Mesothelial cell of epicardium (in vitro differentiated cells): ENCODE measurements at regions not wholly inside any gene's neighbourhood (a gene's known extent, or its start where the extent isn't known, plus 50 kb on each side); places are given as distances from the start of the nearest gene placed in this dataset.

Source experiments
- DNase-seq, 2 experiments: peaks; one replicate each; pipeline ENCODE4 v3.0.0; 2021; ENCODE audit warnings: low spot score in 2 of 2; ENCODE audit not compliant: unreplicated experiment in 2 of 2
- H3K27ac Mint-ChIP-seq: 2 replicates; pipeline ENCODE4 v1.8.0; 2021; ENCODE audit warnings: mixed read lengths
- H3K27me3 Mint-ChIP-seq: 2 replicates; pipeline ENCODE4 v1.8.0; 2021; ENCODE audit warnings: low read depth, mixed read lengths
- H3K36me3 Mint-ChIP-seq: 2 replicates; pipeline ENCODE4 v1.8.0; 2021; ENCODE audit warnings: mixed read lengths
- H3K4me1 Mint-ChIP-seq: 2 replicates; pipeline ENCODE4 v1.8.0; 2021; ENCODE audit warnings: mixed read lengths
- H3K4me3 Mint-ChIP-seq: 2 replicates; pipeline ENCODE4 v1.8.0; 2021; ENCODE audit warnings: mild to moderate bottlenecking, moderate library complexity, mixed read lengths
- H3K9me3 Mint-ChIP-seq: 2 replicates; pipeline ENCODE4 v1.8.0; 2021; ENCODE audit warnings: mixed read lengths
- TF ChIP-seq, protein P1 (sequence below): fragments of 200-600 bp; sonication (generic); IDR thresholded peaks from one replicate; pipeline ENCODE4 v1.5.0; 2021; ENCODE audit warnings: antibody characterized with exemption; ENCODE audit not compliant: unreplicated experiment

- H3K9me3 Mint-ChIP-seq, result no peaks in the 10 kb centered on the region
- H3K27me3 Mint-ChIP-seq, result no peaks in the 10 kb centered on the region
- no peak overlapping the region for H3K4me3 Mint-ChIP-seq
- no peak for DNase-seq
- peaks cover 6% of the 10 kb centered on the region for H3K4me1 Mint-ChIP-seq
- H3K27ac Mint-ChIP-seq, result no peak overlapping the region
- TF ChIP-seq, protein P1, sequence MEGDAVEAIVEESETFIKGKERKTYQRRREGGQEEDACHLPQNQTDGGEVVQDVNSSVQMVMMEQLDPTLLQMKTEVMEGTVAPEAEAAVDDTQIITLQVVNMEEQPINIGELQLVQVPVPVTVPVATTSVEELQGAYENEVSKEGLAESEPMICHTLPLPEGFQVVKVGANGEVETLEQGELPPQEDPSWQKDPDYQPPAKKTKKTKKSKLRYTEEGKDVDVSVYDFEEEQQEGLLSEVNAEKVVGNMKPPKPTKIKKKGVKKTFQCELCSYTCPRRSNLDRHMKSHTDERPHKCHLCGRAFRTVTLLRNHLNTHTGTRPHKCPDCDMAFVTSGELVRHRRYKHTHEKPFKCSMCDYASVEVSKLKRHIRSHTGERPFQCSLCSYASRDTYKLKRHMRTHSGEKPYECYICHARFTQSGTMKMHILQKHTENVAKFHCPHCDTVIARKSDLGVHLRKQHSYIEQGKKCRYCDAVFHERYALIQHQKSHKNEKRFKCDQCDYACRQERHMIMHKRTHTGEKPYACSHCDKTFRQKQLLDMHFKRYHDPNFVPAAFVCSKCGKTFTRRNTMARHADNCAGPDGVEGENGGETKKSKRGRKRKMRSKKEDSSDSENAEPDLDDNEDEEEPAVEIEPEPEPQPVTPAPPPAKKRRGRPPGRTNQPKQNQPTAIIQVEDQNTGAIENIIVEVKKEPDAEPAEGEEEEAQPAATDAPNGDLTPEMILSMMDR, result no peak
- no peaks in the 10 kb centered on the region for H3K36me3 Mint-ChIP-seq
Measured at GRCh38 chr4:157572951-157573350, 352.4 kb downstream of the GRIA2 start.

DNA sequence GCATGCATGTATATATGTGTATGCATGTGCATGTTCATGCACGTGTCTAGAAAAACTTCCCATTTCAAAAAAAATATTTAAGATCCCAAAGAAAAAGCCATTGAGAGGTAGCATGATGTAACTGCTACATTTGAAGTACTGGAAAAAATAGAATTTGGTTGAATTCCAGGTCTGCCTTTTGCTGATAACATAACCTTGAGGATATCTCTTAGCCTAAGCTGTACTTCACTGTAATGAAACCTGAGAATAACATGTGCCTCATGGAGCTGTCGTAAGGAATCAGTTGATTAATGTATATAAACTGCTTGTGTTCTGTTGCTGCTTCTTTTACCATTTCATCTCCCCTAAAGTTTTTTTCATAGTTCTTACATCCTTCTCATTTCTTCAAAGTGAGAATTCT lies 351.8 kb downstream of the GRIA2 start:
- no peaks in the 10 kb centered on the region for H3K27me3 Mint-ChIP-seq
- no peaks in the 10 kb centered on the region for H3K9me3 Mint-ChIP-seq
- H3K4me1 Mint-ChIP-seq, result peaks cover 6% of the 10 kb centered on the region
- TF ChIP-seq, protein P1, result no peak
- DNase-seq, result no peak
- H3K27ac Mint-ChIP-seq, result no peak overlapping the region
- H3K4me3 Mint-ChIP-seq, result no peak overlapping the region
- no peaks in the 10 kb centered on the region for H3K36me3 Mint-ChIP-seq

GRCh38 chr4:157564771-157565170 lies 344.2 kb downstream of the GRIA2 start:
- no peak overlapping the region for H3K27ac Mint-ChIP-seq
- H3K9me3 Mint-ChIP-seq, result no peaks in the 10 kb centered on the region
- no peaks in the 10 kb centered on the region for H3K4me1 Mint-ChIP-seq
- no peak overlapping the region for H3K4me3 Mint-ChIP-seq
- H3K27me3 Mint-ChIP-seq, result no peaks in the 10 kb centered on the region
- no peak for DNase-seq
- TF ChIP-seq, protein P1, result no peak
- H3K36me3 Mint-ChIP-seq, result no peaks in the 10 kb centered on the region

- Mint-ChIP-seq H3K4me3 (no peak overlapping the region), H3K9me3 (no peaks in the 10 kb centered on the region)
Measured at GRCh38 chr4:157564218-157564617, 343.7 kb downstream of the GRIA2 start.

DNA sequence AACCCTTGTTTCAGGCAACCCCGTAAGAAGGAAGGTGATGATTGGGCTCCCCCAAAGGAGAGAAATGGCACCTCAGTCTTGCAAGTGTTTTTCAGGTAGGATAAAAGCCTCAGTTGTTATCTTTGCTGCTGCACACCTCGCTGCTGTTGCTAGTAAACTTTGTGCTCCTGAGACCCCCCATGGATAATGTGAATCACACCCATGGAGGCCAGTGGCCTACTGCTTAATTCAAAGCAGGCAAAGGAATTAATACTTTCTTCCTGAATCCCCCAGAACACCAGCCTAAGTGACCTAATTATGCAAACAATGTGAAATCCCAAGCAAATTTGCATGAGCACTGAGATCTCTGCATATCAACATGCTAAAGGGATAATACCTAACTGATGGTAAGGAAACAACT lies 337.5 kb downstream of the GRIA2 start:
- Mint-ChIP-seq H3K27me3 (no peaks in the 10 kb centered on the region), H3K4me3 (no peak overlapping the region), H3K36me3 (no peaks in the 10 kb centered on the region), H3K9me3 (no peaks in the 10 kb centered on the region), H3K27ac (no peak overlapping the region), H3K4me1 (no peaks in the 10 kb centered on the region)
- no peak for DNase-seq
- TF ChIP-seq, protein P1, result no peak

More at GRCh38 chr4:157564218-157564617, 343.7 kb downstream of the GRIA2 start:
- TF ChIP-seq, protein P1, result no peak
- no peak for DNase-seq
- H3K27ac Mint-ChIP-seq, result no peak overlapping the region
- H3K27me3 Mint-ChIP-seq, result no peaks in the 10 kb centered on the region
- H3K36me3 Mint-ChIP-seq, result no peaks in the 10 kb centered on the region
- H3K4me1 Mint-ChIP-seq, result no peaks in the 10 kb centered on the region

GRCh38 chr4:157550028-157550427 lies 329.5 kb downstream of the GRIA2 start:
- Mint-ChIP-seq H3K27me3 (no peaks in the 10 kb centered on the region), H3K4me1 (no peaks in the 10 kb centered on the region), H3K36me3 (no peaks in the 10 kb centered on the region), H3K4me3 (no peak overlapping the region), H3K27ac (no peak overlapping the region), H3K9me3 (no peaks in the 10 kb centered on the region)
- TF ChIP-seq, protein P1, result no peak
- DNase-seq, result no peak
